H1 (cell line): ENCODE measurements at regions not wholly inside any gene's neighbourhood (a gene's known extent, or its start where the extent isn't known, plus 50 kb on each side); places are given as distances from the start of the nearest gene placed in this dataset.

Experiments
- CTCF ChIA-PET: fragments of 300-600 bp; sonication (Branson Sonifier 250); formaldehyde crosslinking; loops from one replicate; lab custom pipeline; 2021; ENCODE audit not compliant: partially characterized antibody; lab: Charles Lee
- POLR2A ChIA-PET: fragments of 300-600 bp; sonication (Branson Sonifier 250); formaldehyde crosslinking; loops from one replicate; lab custom pipeline; 2021; ENCODE audit warnings: inconsistent platforms; ENCODE audit not compliant: partially characterized antibody; lab: Charles Lee
- DNase-seq, 2 experiments: peaks; one replicate each; pipeline versions ENCODE4 v3.0.0 to v3.0.0-alpha.2; 2010 to 2022; ENCODE audit warnings: low spot score in 2 of 2, low read depth in 1 of 2, mixed read lengths in 1 of 2
- FAIRE-seq: peaks from 2 replicates; lab custom pipeline; 2011; peaks lifted over from hg19 to GRCh38; lab: Jason Lieb, UNC
- H2AFZ ChIP-seq: 2 replicates; pipeline ENCODE4 v1.8.1; 2012; ENCODE audit warnings: low read length, inconsistent platforms
- H2AK5ac ChIP-seq: 2 replicates; pipeline ENCODE4 v1.6.1; 2013; ENCODE audit warnings: low read depth, low read length
- H2BK120ac ChIP-seq: replicated peaks from 2 replicates; pipeline ENCODE3; 2013; ENCODE audit warnings: low read depth, low read length, inconsistent platforms
- H2BK12ac ChIP-seq: 2 replicates; pipeline ENCODE4 v1.6.1; 2013; ENCODE audit warnings: low read depth, low read length
- H2BK15ac ChIP-seq: 2 replicates; pipeline ENCODE4 v1.6.1; 2013; ENCODE audit warnings: low read length
- H2BK20ac ChIP-seq: 2 replicates; pipeline ENCODE4 v1.6.1; 2013; ENCODE audit warnings: low read length
- H2BK5ac ChIP-seq: 2 replicates; pipeline ENCODE4 v1.6.1; 2013; ENCODE audit warnings: low read depth, low read length
- H3K14ac ChIP-seq: 2 replicates; pipeline ENCODE4 v1.6.1; 2013; ENCODE audit warnings: inconsistent platforms; ENCODE audit not compliant: insufficient read length
- H3K18ac ChIP-seq: 2 replicates; pipeline ENCODE4 v1.6.1; 2013; ENCODE audit warnings: low read length; ENCODE audit errors: extremely low read depth
- H3K23ac ChIP-seq: 2 replicates; pipeline ENCODE4 v1.6.1; 2013; ENCODE audit warnings: inconsistent platforms; ENCODE audit not compliant: insufficient read length
- H3K23me2 ChIP-seq: 2 replicates; pipeline ENCODE4 v1.6.1; 2013; ENCODE audit warnings: low read depth, low read length
- H3K27ac ChIP-seq: 2 replicates; pipeline ENCODE4 v1.6.1; 2011; ENCODE audit warnings: low read depth, low read length, inconsistent platforms
- H3K27me3 ChIP-seq, 4 experiments: replicated peaks in 1 of 4; 1 replicate in 1 of 4; 2 replicates in 3 of 4; pipeline versions ENCODE4 v1.6.1 to v1.8.1; 2011 to 2013; ENCODE audit warnings: low read length in 3 of 4, mild to moderate bottlenecking in 3 of 4, inconsistent platforms in 2 of 4, mixed read lengths in 2 of 4, moderate library complexity in 1 of 4; ENCODE audit not compliant: control insufficient read depth in 3 of 4, insufficient read depth in 3 of 4; ENCODE audit errors: extremely low read depth in 1 of 4
- H3K36me3 ChIP-seq, 4 experiments: 2 replicates each; pipeline versions ENCODE4 v1.6.1 to v1.8.1; 2011 to 2013; ENCODE audit warnings: mild to moderate bottlenecking in 4 of 4, low read length in 3 of 4, moderate library complexity in 2 of 4, control low read depth in 1 of 4, inconsistent platforms in 1 of 4; ENCODE audit not compliant: insufficient read depth in 4 of 4, control insufficient read depth in 2 of 4
- H3K4ac ChIP-seq: replicated peaks from 2 replicates; pipeline ENCODE3; 2013; ENCODE audit warnings: low read length, low read depth, mixed read lengths, inconsistent platforms; ENCODE audit not compliant: insufficient read length
- H3K4me1 ChIP-seq, 4 experiments: replicated peaks in 1 of 4; 1 replicate in 1 of 4; 2 replicates in 3 of 4; pipeline versions ENCODE4 v1.6.1 to v1.8.1; 2011 to 2013; ENCODE audit warnings: low read length in 3 of 4, inconsistent platforms in 2 of 4, mixed read lengths in 1 of 4; ENCODE audit not compliant: insufficient read depth in 4 of 4, control insufficient read depth in 3 of 4
- H3K4me2 ChIP-seq, 2 experiments: 2 replicates each; pipeline versions ENCODE4 v1.6.1 to v1.8.1; 2011 to 2013; ENCODE audit warnings: low read depth in 2 of 2, low read length in 2 of 2, control low read depth in 1 of 2, inconsistent platforms in 1 of 2, mild to moderate bottlenecking in 1 of 2; ENCODE audit not compliant: insufficient read depth in 1 of 2
- H3K4me3 ChIP-seq, 4 experiments: fragments of 200-600, 300-600 bp in 1 of 4; sonication (generic), shearing (Covaris generic), sonication (Bioruptor Twin) in 1 of 4; 2 replicates each; pipeline versions ENCODE4 v1.5.1 to v1.8.1; 2011 to 2016; ENCODE audit warnings: low read length in 4 of 4, low read depth in 3 of 4, control low read depth in 2 of 4, inconsistent platforms in 2 of 4, mild to moderate bottlenecking in 2 of 4, mixed read lengths in 1 of 4, moderate library complexity in 1 of 4; ENCODE audit not compliant: insufficient read depth in 2 of 4; ENCODE audit errors: extremely low read depth in 1 of 4
- H3K56ac ChIP-seq: replicated peaks from 2 replicates; pipeline ENCODE3; 2013; ENCODE audit warnings: low read depth, mild to moderate bottlenecking, mixed read lengths, low read length, inconsistent platforms; ENCODE audit not compliant: insufficient read length
- H3K79me1 ChIP-seq: 2 replicates; pipeline ENCODE4 v1.6.1; 2013; ENCODE audit warnings: low read depth, low read length, control low read depth
- H3K79me2 ChIP-seq, 2 experiments: 2 replicates each; pipeline versions ENCODE4 v1.6.1 to v1.8.1; 2012 to 2013; ENCODE audit warnings: low read length in 2 of 2, mild to moderate bottlenecking in 2 of 2, inconsistent platforms in 1 of 2; ENCODE audit not compliant: insufficient read depth in 2 of 2, control insufficient read depth in 1 of 2
- H3K9ac ChIP-seq, 4 experiments: replicated peaks in 1 of 4; 1 replicate in 1 of 4; 2 replicates in 3 of 4; pipeline versions ENCODE4 v1.6.1 to v1.8.1; 2011 to 2013; ENCODE audit warnings: low read depth in 3 of 4, low read length in 3 of 4, control low read depth in 2 of 4, mild to moderate bottlenecking in 2 of 4, moderate library complexity in 2 of 4, inconsistent platforms in 1 of 4; ENCODE audit errors: extremely low read depth in 1 of 4
- H3K9me3 ChIP-seq, 2 experiments: 2 replicates each; pipeline versions ENCODE4 v1.6.1 to v1.8.1; 2012 to 2013; ENCODE audit warnings: mild to moderate bottlenecking in 2 of 2, moderate library complexity in 2 of 2, control low read depth in 1 of 2, inconsistent platforms in 1 of 2, low read depth in 1 of 2, low read length in 1 of 2, mixed read lengths in 1 of 2; ENCODE audit not compliant: insufficient read depth in 2 of 2
- H4K20me1 ChIP-seq, 2 experiments: replicated peaks in 1 of 2; 2 replicates each; pipeline versions ENCODE3 to v1.8.1; 2011 to 2013; ENCODE audit warnings: inconsistent platforms in 2 of 2, low read length in 2 of 2, mild to moderate bottlenecking in 1 of 2; ENCODE audit not compliant: insufficient read depth in 2 of 2, control insufficient read depth in 1 of 2
- H4K5ac ChIP-seq: 2 replicates; pipeline ENCODE4 v1.6.1; 2013; ENCODE audit warnings: low read length, low read depth, mixed read lengths, inconsistent platforms; ENCODE audit not compliant: insufficient read length
- H4K8ac ChIP-seq: 2 replicates; pipeline ENCODE4 v1.8.0; 2013; ENCODE audit warnings: mild to moderate bottlenecking, moderate library complexity, low read length, inconsistent platforms; ENCODE audit not compliant: insufficient read depth; ENCODE audit errors: extremely low read depth
- H4K91ac ChIP-seq: replicated peaks from 2 replicates; pipeline ENCODE3; 2013; ENCODE audit warnings: low read length, mixed read lengths, inconsistent platforms; ENCODE audit not compliant: insufficient read length
- CHD2 ChIP-seq: IDR thresholded peaks from 2 replicates; pipeline ENCODE4 v1.6.1; 2012; ENCODE audit warnings: low read length, improper control_type of control experiment
- CTBP2 ChIP-seq: IDR thresholded peaks from 2 replicates; pipeline ENCODE4 v1.7.0; 2011; ENCODE audit warnings: borderline replicate concordance, mild to moderate bottlenecking, moderate library complexity, mixed read lengths, low read length; ENCODE audit not compliant: insufficient read depth, insufficient read length
- EZH2 ChIP-seq: fragments of 200-600 bp; sonication (generic); IDR thresholded peaks from 2 replicates; pipeline ENCODE4 v1.7.1; 2012; ENCODE audit warnings: low read depth, mild to moderate bottlenecking, moderate library complexity, low read length, inconsistent platforms; ENCODE audit not compliant: severe bottlenecking
- JUND ChIP-seq: IDR thresholded peaks from 2 replicates; pipeline ENCODE4 v1.6.1; 2011; ENCODE audit warnings: mild to moderate bottlenecking, improper control_type of control experiment, low read length
- MAX ChIP-seq: IDR thresholded peaks from 2 replicates; pipeline ENCODE4 v1.6.1; 2012; ENCODE audit warnings: inconsistent platforms
- POU5F1 ChIP-seq: IDR thresholded peaks from 2 replicates; pipeline ENCODE4 v1.6.1; 2011; ENCODE audit warnings: low read depth, mild to moderate bottlenecking, low read length, moderate library complexity
- SIN3A ChIP-seq, 2 experiments: IDR thresholded peaks in 1 of 2; conservative IDR thresholded peaks in 1 of 2; 2 replicates each; pipeline ENCODE4 v1.6.1; 2011 to 2012; ENCODE audit warnings: low read length in 2 of 2, improper control_type of control experiment in 1 of 2, low read depth in 1 of 2, mild to moderate bottlenecking in 1 of 2
- SP1 ChIP-seq: IDR thresholded peaks from 2 replicates; pipeline ENCODE4 v1.6.1; 2011; ENCODE audit warnings: low read depth, low read length
- SP2 ChIP-seq: IDR thresholded peaks from 2 replicates; pipeline ENCODE4 v1.6.1; 2012; ENCODE audit warnings: mild to moderate bottlenecking, low read length, inconsistent platforms
- SP4 ChIP-seq: IDR thresholded peaks from 2 replicates; pipeline ENCODE4 v1.6.1; 2012; ENCODE audit warnings: low read length, inconsistent platforms
- WGBS, 2 experiments: shearing (Covaris generic) in 1 of 2; methylation state at CpG; one replicate each; pipeline versions ENCODE4 v1.1.6 to v1.1.7; 2013 to 2015; ENCODE audit warnings: low lambda C conversion rate in 2 of 2, mixed read lengths in 2 of 2, inconsistent platforms in 1 of 2, low coverage in 1 of 2, missing lambda C conversion rate in 1 of 2; ENCODE audit not compliant: insufficient replicate concordance in 2 of 2, insufficient coverage in 1 of 2, insufficient read length in 1 of 2; ENCODE audit errors: extremely low coverage in 1 of 2, missing lambda C conversion rate in 1 of 2; 5-methylcytosine and 5-hydroxymethylcytosine counted together

- no peaks in the 10 kb centered on the region for H3K79me2 ChIP-seq
- H2BK20ac ChIP-seq, result no peak overlapping the region
- no peak overlapping the region for H2BK12ac ChIP-seq
- no peak overlapping the region for H3K14ac ChIP-seq
- 100% methylated on average over 4 of the region's 4 CpGs; no CpG with 5 or more reads in 1 of the 2 experiments for WGBS, 2 experiments
- H3K18ac ChIP-seq, result no peak overlapping the region
- no peak overlapping the region for H2AK5ac ChIP-seq
- H3K4me1 ChIP-seq, result no peaks in the 10 kb centered on the region
- H3K4me3 ChIP-seq, result no peak overlapping the region
- H2BK120ac ChIP-seq, result no peak overlapping the region
- no peaks in the 10 kb centered on the region for H3K23me2 ChIP-seq
- CTCF ChIA-PET, result interaction anchor here (0.6 to 1.8 kb wide), 4 partner anchors 11 to 248 kb away, joined by 3 to 4 read pairs (median 3); no protein-coding TSS in a partner anchor
- H3K9me3 ChIP-seq, result peaks cover 2 to 5% of the 10 kb centered on the region in 2 experiments; a peak in 2 of 4 replicates
- no peak overlapping the region for H2AFZ ChIP-seq
- no peak overlapping the region for H3K56ac ChIP-seq
- no peak overlapping the region for H4K91ac ChIP-seq
- no peak overlapping the region for H3K23ac ChIP-seq
- H3K9ac ChIP-seq, result no peak overlapping the region
- no peak overlapping the region for H2BK15ac ChIP-seq
- no peak for FAIRE-seq
- no peaks in the 10 kb centered on the region for H3K36me3 ChIP-seq
- H4K5ac ChIP-seq, result no peak overlapping the region
- H2BK5ac ChIP-seq, result no peak overlapping the region
- no peaks in the 10 kb centered on the region for H4K20me1 ChIP-seq
- no peak for TF ChIP-seq SP1
- no peak for TF ChIP-seq MAX
- TF ChIP-seq SP4, result no peak
- TF ChIP-seq SIN3A (conservative IDR thresholded peaks at IDR 0.05 in 1 of 2, IDR thresholded peaks at IDR 0.05 in 1 of 2; ENCODE audit: low read depth in 1 of 2, low read length in 2 of 2), result no peak
- no peak for TF ChIP-seq CHD2
- no peak for TF ChIP-seq POU5F1
- TF ChIP-seq SP2, result no peak
- no peak for TF ChIP-seq JUND
- TF ChIP-seq CTBP2, result no peak
- TF ChIP-seq EZH2, result no peak
- no peak overlapping the region for H4K8ac ChIP-seq
- POLR2A ChIA-PET, result no interaction called here
- H3K4ac ChIP-seq, result no peak overlapping the region
- H3K27me3 ChIP-seq, result no peaks in the 10 kb centered on the region
- no peaks in the 10 kb centered on the region for H3K79me1 ChIP-seq
- DNase-seq, result no peak
- no peak overlapping the region for H3K27ac ChIP-seq
- no peak overlapping the region for H3K4me2 ChIP-seq
Observed at GRCh38 chr2:85950743-85951142, 62.0 kb upstream of the ST3GAL5 start.
